GM19452 (cell line): ENCODE measurements at regions not wholly inside any gene's neighbourhood (a gene's known extent, or its start where the extent isn't known, plus 50 kb on each side); places are given as distances from the start of the nearest gene placed in this dataset.
"Not testable (repeated sequence)": the region's sequence is repeated elsewhere in the genome, so short reads cannot be mapped to it uniquely, and the experiment has no call there.

ENCODE experiments used
- ATAC-seq: cut with Tn5 transposase; IDR thresholded peaks from one replicate; pipeline ENCODE4 v1.9.1; 2021; ENCODE audit not compliant: unreplicated experiment

- ATAC-seq: no peak
These were observed 66.6 kb downstream of the LACC1 start for GRCh38 chr13:43946281-43946680.

DNA sequence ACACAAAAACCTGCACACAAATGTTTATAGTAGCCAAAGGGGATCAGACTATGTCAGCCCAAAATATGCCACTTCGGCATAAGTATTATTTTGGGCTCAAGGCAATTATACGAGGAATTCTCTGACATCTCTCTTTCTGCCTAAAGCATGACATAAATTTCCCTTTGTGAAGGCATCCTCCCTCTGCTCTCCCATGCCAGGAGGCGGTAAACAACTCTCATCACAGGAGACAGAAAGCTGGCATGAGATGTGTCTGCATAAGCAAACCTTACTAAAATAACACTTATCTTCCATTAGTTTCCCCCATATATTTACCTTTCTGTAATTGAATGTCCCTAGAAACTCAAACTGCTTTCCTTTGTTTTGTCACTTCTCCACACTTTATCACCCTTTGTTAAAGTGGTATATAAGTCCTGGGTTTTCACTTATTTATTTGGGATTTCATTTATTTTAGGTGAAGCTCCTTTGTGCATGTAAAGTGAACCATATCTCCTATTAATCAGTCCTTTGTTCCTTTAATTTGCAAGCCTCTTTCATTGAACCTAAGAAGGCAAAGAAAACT, 68.3 kb downstream of the LACC1 start:
- ATAC-seq: no peak

- ATAC-seq: no peak
These were observed 73.7 kb downstream of the LACC1 start for GRCh38 chr13:43953370-43953769.

GRCh38 chr13:43956975-43957374, 77.3 kb downstream of the LACC1 start:
- not testable (repeated sequence) for ATAC-seq

- ATAC-seq: no peak
These were observed 79.6 kb downstream of the LACC1 start for GRCh38 chr13:43959291-43959690.

GRCh38 chr13:43961909-43962308, 82.2 kb downstream of the LACC1 start:
- no peak for ATAC-seq

DNA sequence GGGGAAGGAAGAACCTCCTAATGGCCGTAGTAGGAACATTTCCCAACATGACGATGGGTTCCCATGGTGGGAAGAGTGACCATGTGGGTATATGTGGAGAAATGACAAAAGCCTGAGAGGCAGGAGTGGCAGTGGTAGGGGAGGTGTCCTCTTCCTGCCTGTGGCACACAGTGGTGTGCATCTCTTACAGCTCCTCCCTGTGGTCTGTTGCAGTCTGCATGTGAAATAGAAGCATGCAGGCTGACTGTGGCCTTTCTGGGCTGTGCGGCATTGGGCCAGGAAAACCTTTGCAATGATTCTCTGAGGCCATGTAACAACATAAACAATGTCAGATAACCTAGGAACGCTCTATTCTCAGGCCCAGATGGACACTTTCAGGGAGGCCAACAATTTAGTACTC, 84.0 kb downstream of the LACC1 start:
- ATAC-seq: no peak

DNA sequence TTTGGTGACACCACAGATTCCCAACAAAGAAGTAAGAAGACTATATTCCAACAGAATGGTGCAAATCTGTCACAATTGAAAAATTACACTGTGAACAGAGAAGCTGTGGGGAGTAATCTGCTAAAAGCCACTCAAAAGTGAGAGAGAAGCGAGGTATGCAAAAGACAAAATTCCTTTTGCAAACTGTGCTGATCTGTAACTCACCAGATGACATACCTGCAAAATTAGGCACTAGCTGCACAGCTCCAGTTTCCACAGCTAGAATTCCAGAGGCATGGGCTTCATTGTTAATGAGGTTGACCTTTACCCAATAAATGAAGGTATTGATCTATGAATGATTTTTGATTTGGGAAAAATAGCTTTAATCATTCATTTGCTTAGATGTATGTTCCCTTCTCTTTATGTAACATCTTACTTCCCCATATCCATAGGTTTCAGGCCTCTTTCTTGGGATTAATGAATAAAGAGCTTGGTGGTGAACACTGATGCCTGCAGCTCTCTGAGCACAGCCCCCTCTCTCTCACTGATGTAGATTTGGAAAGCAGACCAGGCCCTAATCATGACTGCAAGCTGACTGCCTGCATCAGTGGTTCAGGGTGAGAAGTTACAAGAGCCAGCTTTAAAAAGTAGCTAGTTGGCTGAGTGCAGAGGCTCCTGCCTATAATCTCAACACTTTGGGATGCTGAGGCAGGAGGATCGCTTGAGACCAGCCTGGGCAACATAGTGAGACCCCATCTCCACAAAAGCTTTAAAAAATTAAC, 85.2 kb downstream of the LACC1 start:
- ATAC-seq: no peak

DNA sequence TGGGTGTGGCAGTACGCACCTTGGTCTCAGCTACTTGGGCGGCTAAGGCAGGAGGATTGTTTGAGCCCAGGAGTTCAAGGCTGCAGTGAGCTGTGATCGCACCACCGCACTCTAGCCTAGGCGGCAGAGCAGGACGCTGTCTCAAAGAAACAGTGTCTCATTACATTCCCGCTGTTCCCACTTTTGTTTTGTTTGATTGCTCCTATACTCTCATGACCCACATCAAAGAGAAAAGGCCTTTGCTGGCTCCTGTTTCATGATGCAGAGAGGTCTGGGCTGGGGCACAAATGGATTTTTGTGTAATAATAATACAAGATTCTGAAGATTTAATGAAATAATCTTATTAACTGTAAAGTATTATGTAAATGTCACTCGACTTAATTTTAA, 85.7 kb downstream of the LACC1 start:
- no peak for ATAC-seq

DNA sequence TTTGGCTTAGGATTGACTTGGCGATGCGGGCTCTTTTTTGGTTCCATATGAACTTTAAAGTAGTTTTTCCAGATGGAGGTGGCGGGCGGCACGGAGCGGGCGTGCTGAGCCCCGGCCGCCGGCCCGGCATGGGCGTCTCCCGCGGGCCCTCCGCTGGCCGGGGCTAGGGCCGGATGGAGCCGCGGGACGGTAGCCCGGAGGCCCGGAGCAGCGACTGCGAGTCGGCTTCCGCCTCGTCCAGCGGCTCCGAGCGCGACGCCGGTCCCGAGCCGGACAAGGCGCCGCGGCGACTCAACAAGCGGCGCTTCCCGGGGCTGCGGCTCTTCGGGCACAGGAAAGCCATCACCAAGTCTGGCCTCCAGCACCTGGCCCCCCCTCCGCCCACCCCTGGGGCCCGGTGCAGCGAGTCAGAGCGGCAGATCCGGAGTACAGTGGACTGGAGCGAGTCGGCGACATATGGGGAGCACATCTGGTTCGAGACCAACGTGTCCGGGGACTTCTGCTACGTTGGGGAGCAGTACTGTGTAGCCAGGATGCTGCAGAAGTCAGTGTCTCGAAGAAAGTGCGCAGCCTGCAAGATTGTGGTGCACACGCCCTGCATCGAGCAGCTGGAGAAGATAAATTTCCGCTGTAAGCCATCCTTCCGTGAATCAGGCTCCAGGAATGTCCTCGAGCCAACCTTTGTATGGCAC, 88.7 kb downstream of the LACC1 start:
- ATAC-seq: not testable (repeated sequence)

DNA sequence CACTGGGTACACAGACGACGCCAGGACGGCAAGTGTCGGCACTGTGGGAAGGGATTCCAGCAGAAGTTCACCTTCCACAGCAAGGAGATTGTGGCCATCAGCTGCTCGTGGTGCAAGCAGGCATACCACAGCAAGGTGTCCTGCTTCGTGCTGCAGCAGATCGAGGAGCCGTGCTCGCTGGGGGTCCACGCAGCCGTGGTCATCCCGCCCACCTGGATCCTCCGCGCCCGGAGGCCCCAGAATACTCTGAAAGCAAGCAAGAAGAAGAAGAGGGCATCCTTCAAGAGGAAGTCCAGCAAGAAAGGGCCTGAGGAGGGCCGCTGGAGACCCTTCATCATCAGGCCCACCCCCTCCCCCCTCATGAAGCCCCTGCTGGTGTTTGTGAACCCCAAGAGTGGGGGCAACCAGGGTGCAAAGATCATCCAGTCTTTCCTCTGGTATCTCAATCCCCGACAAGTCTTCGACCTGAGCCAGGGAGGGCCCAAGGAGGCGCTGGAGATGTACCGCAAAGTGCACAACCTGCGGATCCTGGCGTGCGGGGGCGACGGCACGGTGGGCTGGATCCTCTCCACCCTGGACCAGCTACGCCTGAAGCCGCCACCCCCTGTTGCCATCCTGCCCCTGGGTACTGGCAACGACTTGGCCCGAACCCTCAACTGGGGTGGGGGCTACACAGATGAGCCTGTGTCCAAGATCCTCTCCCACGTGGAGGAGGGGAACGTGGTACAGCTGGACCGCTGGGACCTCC, 89.4 kb downstream of the LACC1 start:
- not testable (repeated sequence) for ATAC-seq

DNA sequence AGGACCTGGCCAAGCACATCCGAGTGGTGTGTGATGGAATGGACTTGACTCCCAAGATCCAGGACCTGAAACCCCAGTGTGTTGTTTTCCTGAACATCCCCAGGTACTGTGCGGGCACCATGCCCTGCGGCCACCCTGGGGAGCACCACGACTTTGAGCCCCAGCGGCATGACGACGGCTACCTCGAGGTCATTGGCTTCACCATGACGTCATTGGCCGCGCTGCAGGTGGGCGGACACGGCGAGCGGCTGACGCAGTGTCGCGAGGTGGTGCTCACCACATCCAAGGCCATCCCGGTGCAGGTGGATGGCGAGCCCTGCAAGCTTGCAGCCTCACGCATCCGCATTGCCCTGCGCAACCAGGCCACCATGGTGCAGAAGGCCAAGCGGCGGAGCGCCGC, 90.2 kb downstream of the LACC1 start:
- ATAC-seq: not testable (repeated sequence)

DNA sequence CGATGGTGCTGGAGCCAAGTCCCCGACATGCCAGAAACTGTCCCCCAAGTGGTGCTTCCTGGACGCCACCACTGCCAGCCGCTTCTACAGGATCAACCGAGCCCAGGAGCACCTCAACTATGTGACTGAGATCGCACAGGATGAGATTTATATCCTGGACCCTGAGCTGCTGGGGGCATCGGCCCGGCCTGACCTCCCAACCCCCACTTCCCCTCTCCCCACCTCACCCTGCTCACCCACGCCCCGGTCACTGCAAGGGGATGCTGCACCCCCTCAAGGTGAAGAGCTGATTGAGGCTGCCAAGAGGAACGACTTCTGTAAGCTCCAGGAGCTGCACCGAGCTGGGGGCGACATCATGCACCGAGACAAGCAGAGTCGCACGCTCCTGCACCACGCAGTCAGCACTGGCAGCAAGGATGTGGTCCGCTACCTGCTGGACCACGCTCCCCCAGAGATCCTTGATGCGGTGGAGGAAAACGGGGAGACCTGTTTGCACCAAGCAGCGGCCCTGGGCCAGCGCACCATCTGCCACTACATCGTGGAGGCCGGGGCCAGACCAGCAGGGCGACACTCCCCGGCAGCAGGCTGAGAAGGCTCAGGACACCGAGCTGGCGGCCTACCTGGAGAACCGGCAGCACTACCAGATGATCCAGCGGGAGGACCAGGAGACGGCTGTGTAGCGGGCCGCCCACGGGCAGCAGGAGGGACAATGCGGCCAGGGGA, 91.0 kb downstream of the LACC1 start:
- ATAC-seq: not testable (repeated sequence)

GRCh38 chr13:43971324-43971723, 91.6 kb downstream of the LACC1 start:
- ATAC-seq: not testable (repeated sequence)

GRCh38 chr13:43977911-43978310, 98.2 kb downstream of the LACC1 start:
- no peak for ATAC-seq

DNA sequence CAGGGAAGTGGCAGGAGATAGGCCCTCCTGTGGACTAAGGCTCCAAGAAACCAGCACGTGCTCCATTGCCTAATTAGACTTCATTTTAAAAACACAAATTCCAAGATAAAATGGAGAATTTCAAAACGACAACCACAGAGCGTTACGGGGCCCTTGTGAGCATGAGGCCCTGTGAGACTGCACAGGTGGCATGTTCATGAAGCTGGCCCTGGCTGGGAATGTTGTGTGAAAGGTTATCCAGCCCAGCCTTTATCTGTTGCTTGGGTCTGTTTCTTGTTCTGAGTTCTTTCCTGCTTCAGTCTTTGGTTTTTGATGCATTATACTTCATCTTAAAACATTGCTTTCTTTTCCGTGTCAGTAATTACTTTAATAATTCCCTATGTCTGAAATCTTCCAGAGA, 99.0 kb downstream of the LACC1 start:
- no peak for ATAC-seq

GRCh38 chr13:43979492-43979891, 99.8 kb downstream of the LACC1 start:
- no peak for ATAC-seq

GRCh38 chr13:43980587-43980986, 100.9 kb downstream of the LACC1 start:
- ATAC-seq: no peak

DNA sequence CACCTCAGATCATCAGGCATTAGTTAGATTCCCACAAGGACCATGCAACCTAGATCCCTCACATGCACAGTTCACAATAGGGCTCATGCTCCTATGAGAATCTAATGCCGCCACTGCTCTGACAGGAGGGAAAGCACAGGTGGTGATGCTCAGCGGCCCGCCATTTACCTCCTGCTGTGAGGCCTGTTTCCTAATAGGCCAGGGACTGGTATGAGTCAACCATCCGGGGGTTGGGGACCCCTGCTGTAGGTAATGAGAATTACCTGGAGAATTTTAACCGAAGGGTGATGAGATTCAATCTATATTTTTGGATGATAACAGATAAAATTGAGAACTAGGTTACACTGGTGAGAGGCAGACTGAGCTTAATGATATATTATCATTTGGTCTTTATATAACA, 101.4 kb downstream of the LACC1 start:
- no peak for ATAC-seq

- no peak for ATAC-seq
These were observed 102.0 kb downstream of the LACC1 start for GRCh38 chr13:43981512-43982301.
